Stomach (tissue), 8 donors: ENCODE measurements at regions not wholly inside any gene's neighbourhood (a gene's known extent, or its start where the extent isn't known, plus 50 kb on each side); places are given as distances from the start of the nearest gene placed in this dataset.

ENCODE experiments used
- DNase-seq, 2 donors: peaks; one replicate each; pipeline versions ENCODE4 v3.0.0 to v3.0.0-alpha.2; 2013 to 2019
- H3K27ac ChIP-seq, 5 donors: fragments of 200-600 bp in 4 of 5; sonication (generic) in 4 of 5; one replicate each; pipeline ENCODE4 v1.5.1; 2013 to 2019; ENCODE audit warnings: mild to moderate bottlenecking in 1 of 5, moderate library complexity in 1 of 5
- H3K27me3 ChIP-seq, 3 donors: fragments of 200-600 bp; sonication (generic); one replicate each; pipeline ENCODE4 v1.5.1; 2017 to 2019; ENCODE audit warnings: mixed run types in 1 of 3
- H3K36me3 ChIP-seq, 4 donors: fragments of 200-600 bp; sonication (generic); 1 replicate in 3 of 4; 2 replicates in 1 of 4; pipeline ENCODE4 v1.5.1; 2016 to 2019
- H3K4me1 ChIP-seq, 4 donors: fragments of 200-600 bp; sonication (generic); one replicate each; pipeline ENCODE4 v1.5.1; 2016 to 2019
- H3K4me3 ChIP-seq, 4 donors: fragments of 200-600 bp; sonication (generic) in 3 of 4; one replicate each; pipeline ENCODE4 v1.5.1; 2016 to 2019; ENCODE audit warnings: mild to moderate bottlenecking in 1 of 4
- H3K9me3 ChIP-seq, 4 donors: fragments of 200-600 bp; sonication (generic); one replicate each; pipeline ENCODE4 v1.5.1; 2016 to 2019
- CTCF ChIP-seq, 7 experiments: fragments of 450-650 bp in 4 of 7; fragments of 200-600 bp in 3 of 7; sonication (generic) in 3 of 7; IDR thresholded peaks; one replicate each; pipeline ENCODE4 v1.5.1; 2016 to 2019; ENCODE audit warnings: antibody characterized with exemption in 7 of 7, control low read depth in 2 of 7, mild to moderate bottlenecking in 1 of 7
- EP300 ChIP-seq: sonication (generic); formaldehyde crosslinking; IDR thresholded peaks from one replicate; pipeline ENCODE4 v1.6.1; 2017; ENCODE audit warnings: antibody characterized with exemption
- POLR2A ChIP-seq, 4 donors: fragments of 450-650 bp; IDR thresholded peaks; one replicate each; pipeline ENCODE4 v1.6.1; 2016; ENCODE audit warnings: antibody characterized with exemption in 4 of 4, control low read depth in 2 of 4, mild to moderate bottlenecking in 1 of 4, moderate library complexity in 1 of 4
- POLR2AphosphoS5 ChIP-seq, 3 donors: sonication (generic); formaldehyde crosslinking; IDR thresholded peaks; one replicate each; pipeline ENCODE4 v1.6.1; 2016; ENCODE audit warnings: antibody characterized with exemption in 3 of 3
- WGBS, 5 donors: extraction: QIAGEN DNeasy Blood & Tissue Kit in 3 of 5; methylation state at CpG; one replicate each; pipeline versions ENCODE4 v1.1.5 to v1.1.7; 2013 to 2018; 5-methylcytosine and 5-hydroxymethylcytosine counted together
- intact Hi-C: fragments of 100-400 bp; cut with DNase I; formaldehyde crosslinking; loops from one replicate; pipeline ENCODE4 v1.15.1; 2023; ENCODE audit warnings: low total_unique reads
- donor health status: healthy with polysubstance abuse.
- donor health status: Bipolar disorder and iron deficiency.
- donor health status: healthy.

GRCh38 chr2:152890736-152891135 lies 172.3 kb downstream of the ARL6IP6 start:
- DNase-seq, result peak in 1 of 2 donors; percentile 31
- Histone ChIP-seq H3K36me3 (no peaks in the 10 kb centered on the region), H3K27ac (no peak overlapping the region), H3K9me3 (no peaks in the 10 kb centered on the region), H3K4me3 (no peak overlapping the region), H3K4me1 (no peaks in the 10 kb centered on the region), H3K27me3 (peaks cover 0 to 4% (median 0%) of the 10 kb centered on the region in 3 donors)
- 7 to 33% (median 16%) methylated on average over 2 of the region's 2 CpGs for WGBS, 5 donors
- intact Hi-C loops, result no loop called here
- TF ChIP-seq POLR2AphosphoS5 (IDR thresholded peaks at IDR 0.05) (no peak), EP300 (no peak), CTCF (IDR thresholded peaks at IDR 0.05) (no peak), POLR2A (IDR thresholded peaks at IDR 0.05) (no peak)

- intact Hi-C loops, result no loop called here
- Histone ChIP-seq H3K27ac (no peak overlapping the region), H3K4me1 (no peaks in the 10 kb centered on the region), H3K9me3 (no peaks in the 10 kb centered on the region), H3K36me3 (no peaks in the 10 kb centered on the region), H3K4me3 (no peak overlapping the region), H3K27me3 (no peaks in the 10 kb centered on the region)
- TF ChIP-seq POLR2A (IDR thresholded peaks at IDR 0.05), result no peak
- no peak for TF ChIP-seq POLR2AphosphoS5 (IDR thresholded peaks at IDR 0.05)
- no peak for TF ChIP-seq EP300
- TF ChIP-seq CTCF (IDR thresholded peaks at IDR 0.05), result no peak
- no peak for DNase-seq
- WGBS, 5 donors, result 52 to 69% (median 66%) methylated on average over 4 of the region's 4 CpGs
Observed at GRCh38 chr2:152883951-152884487, 165.6 kb downstream of the ARL6IP6 start.

- H3K36me3 ChIP-seq, result no peaks in the 10 kb centered on the region
- no peaks in the 10 kb centered on the region for H3K9me3 ChIP-seq
- H3K4me1 ChIP-seq, result no peaks in the 10 kb centered on the region
- TF ChIP-seq CTCF (IDR thresholded peaks at IDR 0.05), result no peak
- TF ChIP-seq EP300, result no peak
- no peak for TF ChIP-seq POLR2AphosphoS5 (IDR thresholded peaks at IDR 0.05)
- TF ChIP-seq POLR2A (IDR thresholded peaks at IDR 0.05), result no peak
- H3K27ac ChIP-seq, result no peak overlapping the region
- no peaks in the 10 kb centered on the region for H3K27me3 ChIP-seq
- DNase-seq, result no peak
- intact Hi-C loops, result no loop called here
- no peak overlapping the region for H3K4me3 ChIP-seq
Observed at GRCh38 chr2:152881527-152881926, 163.1 kb downstream of the ARL6IP6 start.

DNA sequence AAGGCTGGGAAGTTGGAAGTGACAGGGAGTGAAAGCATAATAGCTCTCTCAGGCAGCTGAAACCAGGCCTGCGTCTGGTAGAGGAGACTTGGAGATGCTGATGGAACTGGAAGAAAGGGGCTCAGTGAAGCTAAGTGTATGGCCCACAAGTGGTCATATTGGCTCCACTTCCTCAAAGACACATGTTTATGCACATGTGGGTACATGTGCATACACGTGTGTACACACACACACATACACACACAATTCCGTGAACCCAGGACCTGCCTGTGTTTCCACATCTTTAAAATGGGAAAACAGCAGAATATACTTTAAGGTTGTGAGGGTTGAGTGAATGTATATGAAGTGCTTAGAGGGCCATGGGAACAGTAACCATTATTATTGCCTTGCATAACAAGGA lies 160.9 kb downstream of the ARL6IP6 start:
- intact Hi-C loops, result no loop called here
- H3K4me3 ChIP-seq, result no peak overlapping the region
- H3K9me3 ChIP-seq, result no peaks in the 10 kb centered on the region
- no peak overlapping the region for H3K27ac ChIP-seq
- peaks cover 0 to 7% (median 0%) of the 10 kb centered on the region in 4 donors for H3K4me1 ChIP-seq
- DNase-seq, result no peak
- 80 to 92% (median 88%) methylated on average over 3 of the region's 3 CpGs for WGBS, 5 donors
- TF ChIP-seq POLR2AphosphoS5 (IDR thresholded peaks at IDR 0.05) (no peak), EP300 (no peak), CTCF (IDR thresholded peaks at IDR 0.05) (no peak), POLR2A (IDR thresholded peaks at IDR 0.05) (no peak)
- H3K27me3 ChIP-seq, result no peaks in the 10 kb centered on the region
- H3K36me3 ChIP-seq, result no peaks in the 10 kb centered on the region
